Thyroid gland (tissue), 4 donors: ENCODE measurements at regions not wholly inside any gene's neighbourhood (a gene's known extent, or its start where the extent isn't known, plus 50 kb on each side); places are given as distances from the start of the nearest gene placed in this dataset.

ENCODE experiments used
- DNase-seq, 2 donors: peaks; one replicate each; pipeline ENCODE4 v3.0.0-alpha.2; 2019
- H3K27ac ChIP-seq, 3 donors: fragments of 200-600 bp; sonication (generic); 1 replicate in 2 of 3; 2 replicates in 1 of 3; pipeline ENCODE4 v1.5.1; 2016 to 2019; ENCODE audit warnings: mild to moderate bottlenecking in 1 of 3, moderate library complexity in 1 of 3
- H3K27me3 ChIP-seq: fragments of 200-600 bp; sonication (generic); one replicate; pipeline ENCODE4 v1.5.1; 2019
- H3K36me3 ChIP-seq, 2 donors: fragments of 200-600 bp; sonication (generic); one replicate each; pipeline ENCODE4 v1.5.1; 2016 to 2019
- H3K4me1 ChIP-seq, 2 donors: fragments of 200-600 bp; sonication (generic); one replicate each; pipeline ENCODE4 v1.5.1; 2017 to 2019
- H3K4me3 ChIP-seq, 3 donors: fragments of 200-600 bp; sonication (generic); replicated peaks in 1 of 3; 1 replicate in 2 of 3; 2 replicates in 1 of 3; pipeline ENCODE4 v1.5.1; 2016; ENCODE audit warnings: mild to moderate bottlenecking in 1 of 3
- H3K9me3 ChIP-seq: fragments of 200-600 bp; sonication (generic); one replicate; pipeline ENCODE4 v1.5.1; 2017
- POLR2A ChIP-seq, 2 donors: fragments of 450-650 bp; IDR thresholded peaks; one replicate each; pipeline ENCODE4 v1.6.1; 2017; ENCODE audit warnings: antibody characterized with exemption in 2 of 2, mild to moderate bottlenecking in 2 of 2, moderate library complexity in 1 of 2
- WGBS, 2 donors: methylation state at CpG; one replicate each; pipeline ENCODE4 v1.1.5; 2017; 5-methylcytosine and 5-hydroxymethylcytosine counted together
- intact Hi-C: fragments of 100-400 bp; cut with DNase I; formaldehyde crosslinking; loops from one replicate; pipeline ENCODE4 v1.15.1; 2023
- TF ChIP-seq, protein P1 (sequence below), 6 experiments: fragments of 200-600 bp in 3 of 6; fragments of 450-650 bp in 3 of 6; sonication (generic) in 3 of 6; IDR thresholded peaks; one replicate each; pipeline ENCODE4 v1.5.1; 2016 to 2019; ENCODE audit warnings: antibody characterized with exemption in 6 of 6, mild to moderate bottlenecking in 2 of 6, inconsistent platforms in 1 of 6, moderate library complexity in 1 of 6

DNA sequence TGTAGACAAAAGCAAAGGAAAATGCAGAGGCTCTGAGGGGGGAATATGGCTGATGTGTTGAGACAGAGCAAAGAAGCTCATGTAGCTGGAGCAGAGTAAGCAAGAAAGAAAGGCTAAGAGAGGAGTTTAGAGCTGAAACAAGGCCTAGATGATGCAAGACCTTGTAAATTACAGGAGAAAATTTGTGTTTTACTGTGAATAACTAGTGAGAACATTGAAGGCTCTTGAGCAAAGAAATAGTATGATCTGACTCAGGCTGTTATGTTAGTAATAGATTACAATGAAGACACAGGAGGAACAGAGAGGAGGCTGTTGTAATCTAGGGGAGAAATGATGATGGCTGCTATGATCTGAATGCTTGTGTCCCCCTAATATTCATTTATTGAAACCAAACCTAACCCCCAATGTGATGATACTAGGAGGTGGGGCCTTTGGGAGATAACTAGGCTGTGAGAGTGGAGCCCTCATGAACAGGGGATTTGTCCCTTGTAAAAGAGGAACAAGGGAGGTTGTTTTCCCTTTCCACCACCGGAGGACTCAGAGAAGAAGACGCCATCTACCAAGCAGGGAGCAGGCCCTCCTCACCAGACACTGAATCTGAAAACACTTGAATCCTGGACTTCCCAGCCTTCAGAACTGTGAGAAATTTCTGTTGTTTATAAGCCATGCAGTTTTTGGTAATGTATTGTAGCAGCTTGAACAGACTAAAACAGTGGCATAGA is 394.9 kb downstream of the HTR7 start:
- H3K4me3 ChIP-seq = no peak overlapping the region
- H3K4me1 ChIP-seq = no peaks in the 10 kb centered on the region
- TF ChIP-seq POLR2A (IDR thresholded peaks at IDR 0.05) = no peak
- TF ChIP-seq, protein P1, sequence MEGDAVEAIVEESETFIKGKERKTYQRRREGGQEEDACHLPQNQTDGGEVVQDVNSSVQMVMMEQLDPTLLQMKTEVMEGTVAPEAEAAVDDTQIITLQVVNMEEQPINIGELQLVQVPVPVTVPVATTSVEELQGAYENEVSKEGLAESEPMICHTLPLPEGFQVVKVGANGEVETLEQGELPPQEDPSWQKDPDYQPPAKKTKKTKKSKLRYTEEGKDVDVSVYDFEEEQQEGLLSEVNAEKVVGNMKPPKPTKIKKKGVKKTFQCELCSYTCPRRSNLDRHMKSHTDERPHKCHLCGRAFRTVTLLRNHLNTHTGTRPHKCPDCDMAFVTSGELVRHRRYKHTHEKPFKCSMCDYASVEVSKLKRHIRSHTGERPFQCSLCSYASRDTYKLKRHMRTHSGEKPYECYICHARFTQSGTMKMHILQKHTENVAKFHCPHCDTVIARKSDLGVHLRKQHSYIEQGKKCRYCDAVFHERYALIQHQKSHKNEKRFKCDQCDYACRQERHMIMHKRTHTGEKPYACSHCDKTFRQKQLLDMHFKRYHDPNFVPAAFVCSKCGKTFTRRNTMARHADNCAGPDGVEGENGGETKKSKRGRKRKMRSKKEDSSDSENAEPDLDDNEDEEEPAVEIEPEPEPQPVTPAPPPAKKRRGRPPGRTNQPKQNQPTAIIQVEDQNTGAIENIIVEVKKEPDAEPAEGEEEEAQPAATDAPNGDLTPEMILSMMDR (IDR thresholded peaks at IDR 0.05) = no peak
- intact Hi-C loops = no loop called here
- DNase-seq = no peak
- H3K27me3 ChIP-seq = no peaks in the 10 kb centered on the region
- no peaks in the 10 kb centered on the region for H3K36me3 ChIP-seq
- whole genome bisulfite sequencing, 2 donors = 86 to 100% methylated on average over 2 of the region's 2 CpGs
- H3K9me3 ChIP-seq = no peaks in the 10 kb centered on the region
- no peak overlapping the region for H3K27ac ChIP-seq

DNA sequence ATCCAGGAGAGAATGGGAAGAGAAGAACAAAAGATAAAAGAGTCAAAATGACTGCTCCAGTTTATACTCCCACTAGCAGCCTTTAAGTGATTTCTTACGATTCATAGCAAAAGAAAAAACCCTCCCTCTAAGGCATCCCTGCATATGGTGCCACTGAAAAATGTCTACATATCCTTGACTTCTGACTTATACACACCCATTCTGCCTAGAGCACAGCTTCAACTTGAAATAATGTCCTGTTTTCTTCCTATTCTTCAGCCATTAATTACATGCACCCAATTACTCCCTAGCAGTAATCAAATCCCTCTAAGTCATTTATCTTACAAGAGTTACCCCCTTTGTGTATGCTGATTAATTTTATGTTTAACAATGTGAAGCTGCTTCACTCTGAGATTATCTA is 393.5 kb downstream of the HTR7 start:
- WGBS, 2 donors = 80 to 82% methylated on average over 1 of the region's 1 CpG
- no peaks in the 10 kb centered on the region for H3K4me1 ChIP-seq
- TF ChIP-seq, protein P1 (IDR thresholded peaks at IDR 0.05) = no peak
- TF ChIP-seq POLR2A (IDR thresholded peaks at IDR 0.05) = no peak
- no peak overlapping the region for H3K27ac ChIP-seq
- H3K36me3 ChIP-seq = no peaks in the 10 kb centered on the region
- H3K9me3 ChIP-seq = no peaks in the 10 kb centered on the region
- intact Hi-C loops = no loop called here
- H3K4me3 ChIP-seq = no peak overlapping the region
- DNase-seq = no peak
- H3K27me3 ChIP-seq = no peaks in the 10 kb centered on the region

DNA sequence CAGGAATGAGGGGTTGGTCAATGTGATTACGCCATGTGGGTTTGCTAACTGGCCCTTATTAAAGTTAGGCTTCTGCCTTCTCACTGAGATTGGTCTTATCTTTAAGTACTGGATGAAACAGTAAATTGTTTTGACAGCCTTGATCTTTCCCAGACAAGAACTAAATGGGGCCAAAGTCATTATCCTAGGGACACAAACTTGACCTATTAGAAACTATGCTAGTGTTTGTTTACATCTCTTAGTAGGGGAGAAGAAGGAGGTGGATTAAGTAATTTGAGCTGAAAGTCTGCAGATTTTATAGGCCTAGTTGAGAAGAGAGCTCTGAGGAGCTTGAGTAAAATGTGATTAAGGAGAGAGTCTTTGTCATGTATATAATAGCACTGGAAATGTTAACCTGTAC is 386.9 kb downstream of the HTR7 start:
- intact Hi-C loops = no loop called here
- no peaks in the 10 kb centered on the region for H3K27me3 ChIP-seq
- no peaks in the 10 kb centered on the region for H3K9me3 ChIP-seq
- no peak for TF ChIP-seq POLR2A (IDR thresholded peaks at IDR 0.05)
- TF ChIP-seq, protein P1 (IDR thresholded peaks at IDR 0.05) = no peak
- no peak for DNase-seq
- H3K4me3 ChIP-seq = no peak overlapping the region
- no peak overlapping the region for H3K27ac ChIP-seq
- WGBS, 2 donors = 79 to 88% methylated on average over 1 of the region's 1 CpG
- no peaks in the 10 kb centered on the region for H3K36me3 ChIP-seq
- no peaks in the 10 kb centered on the region for H3K4me1 ChIP-seq

DNA sequence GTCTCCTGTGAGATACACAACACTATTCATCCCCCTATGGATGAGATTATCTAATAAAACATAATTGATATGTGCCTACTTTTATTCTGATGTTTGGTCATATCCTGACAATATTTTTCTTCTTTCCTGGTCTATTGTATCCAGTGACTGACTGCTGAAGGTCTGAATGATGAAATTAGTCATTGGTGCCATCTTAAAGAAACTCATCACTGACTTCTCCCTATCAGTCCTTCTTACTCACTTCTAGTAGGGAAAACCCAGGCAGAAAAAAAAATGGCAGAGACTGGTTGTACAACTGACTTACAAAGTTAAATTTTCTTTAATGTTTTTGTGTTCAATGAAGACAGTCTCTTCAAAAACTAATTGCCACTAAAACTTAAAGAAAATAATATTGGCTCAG is 377.4 kb downstream of the HTR7 start:
- Histone ChIP-seq H3K4me1 (no peaks in the 10 kb centered on the region), H3K4me3 (no peak overlapping the region), H3K27ac (no peak overlapping the region), H3K9me3 (no peaks in the 10 kb centered on the region), H3K36me3 (no peaks in the 10 kb centered on the region), H3K27me3 (no peaks in the 10 kb centered on the region)
- DNase-seq = no peak
- intact Hi-C loops = no loop called here
- TF ChIP-seq POLR2A (IDR thresholded peaks at IDR 0.05) = no peak
- TF ChIP-seq, protein P1 (IDR thresholded peaks at IDR 0.05) = no peak

DNA sequence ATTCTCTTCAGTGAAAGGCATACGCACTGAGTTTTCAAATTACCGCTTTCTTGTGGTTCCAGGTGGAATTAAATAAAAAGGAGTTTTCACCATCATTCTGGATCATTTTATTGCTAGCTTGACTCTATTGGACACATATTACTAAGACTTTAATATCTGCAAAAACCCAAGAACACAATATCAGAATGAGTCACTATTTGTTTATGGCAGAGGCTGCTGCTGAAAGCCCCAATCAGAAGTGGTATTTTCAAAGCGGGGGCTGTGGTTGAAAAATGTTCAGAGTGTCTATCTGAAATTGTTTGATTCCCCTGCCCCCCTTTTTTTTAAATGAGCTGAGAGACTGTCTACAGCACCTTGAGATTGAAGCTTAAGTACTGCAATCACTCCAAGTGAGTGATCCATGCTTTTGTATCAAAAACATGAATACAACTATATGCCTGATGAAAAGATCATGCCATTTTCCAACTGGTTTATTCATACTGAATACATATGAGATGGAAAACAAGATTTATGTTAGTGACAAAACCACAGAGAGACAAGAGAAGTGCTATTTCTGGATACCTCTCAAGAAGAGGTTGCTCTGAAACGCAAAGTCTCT is 376.4 kb downstream of the HTR7 start:
- H3K4me3 ChIP-seq = no peak overlapping the region
- no peaks in the 10 kb centered on the region for H3K4me1 ChIP-seq
- WGBS, 2 donors = 90 to 91% methylated on average over 4 of the region's 4 CpGs
- H3K9me3 ChIP-seq = no peaks in the 10 kb centered on the region
- no peak overlapping the region for H3K27ac ChIP-seq
- H3K27me3 ChIP-seq = no peaks in the 10 kb centered on the region
- intact Hi-C loops = no loop called here
- DNase-seq = no peak
- no peaks in the 10 kb centered on the region for H3K36me3 ChIP-seq
- no peak for TF ChIP-seq POLR2A (IDR thresholded peaks at IDR 0.05)
- TF ChIP-seq, protein P1 (IDR thresholded peaks at IDR 0.05) = no peak
